Right forelimb (tissue), 1 donor: ENCODE measurements at regions not wholly inside any gene's neighbourhood (a gene's known extent, or its start where the extent isn't known, plus 50 kb on each side); places are given as distances from the start of the nearest gene placed in this dataset.
"Not testable (repeated sequence)": the region's sequence is repeated elsewhere in the genome, so short reads cannot be mapped to it uniquely, and the experiment has no call there.

Experiments
- DNase-seq: peaks from one replicate; pipeline ENCODE4 v3.0.0-alpha.2; 2018

GRCh38 chr2:49801898-49802450 lies 647.7 kb upstream of the FSHR start:
- no peak for DNase-seq

- no peak for DNase-seq
Measured at GRCh38 chr2:49798570-49798969, 644.3 kb upstream of the FSHR start.

- no peak for DNase-seq
Measured at GRCh38 chr2:49796266-49796665, 642.0 kb upstream of the FSHR start.

- no peak for DNase-seq
Measured at GRCh38 chr2:49794396-49794795, 640.1 kb upstream of the FSHR start.

- DNase-seq, result no peak
Measured at GRCh38 chr2:49788300-49788699, 634.0 kb upstream of the FSHR start.

- no peak for DNase-seq
Measured at GRCh38 chr2:49780949-49781348, 626.6 kb upstream of the FSHR start.

GRCh38 chr2:49772299-49772970 lies 618.1 kb upstream of the FSHR start:
- DNase-seq, result no peak

- peak; percentile 48 for DNase-seq
Measured at GRCh38 chr2:49770919-49771318, 616.6 kb upstream of the FSHR start.

- DNase-seq, result no peak
Measured at GRCh38 chr2:49767316-49767715, 613.0 kb upstream of the FSHR start.

- no peak for DNase-seq
Measured at GRCh38 chr2:49755777-49756176, 601.5 kb upstream of the FSHR start.

- no peak for DNase-seq
Measured at GRCh38 chr2:49754381-49754780, 600.1 kb upstream of the FSHR start.

- DNase-seq, result no peak
Measured at GRCh38 chr2:49753344-49753985, 599.1 kb upstream of the FSHR start.

- no peak for DNase-seq
Measured at GRCh38 chr2:49737606-49738005, 583.3 kb upstream of the FSHR start.

- not testable (repeated sequence) for DNase-seq
Measured at GRCh38 chr2:49732924-49733323, 578.6 kb upstream of the FSHR start.

- DNase-seq, result no peak
Measured at GRCh38 chr2:49719241-49719640, 564.9 kb upstream of the FSHR start.

GRCh38 chr2:49715597-49715996 lies 561.3 kb upstream of the FSHR start:
- no peak for DNase-seq

- DNase-seq, result no peak
Measured at GRCh38 chr2:49714454-49714853, 560.1 kb upstream of the FSHR start.

- no peak for DNase-seq
Measured at GRCh38 chr2:49702740-49703139, 548.4 kb upstream of the FSHR start.

GRCh38 chr2:49693961-49694360 lies 539.6 kb upstream of the FSHR start:
- no peak for DNase-seq

GRCh38 chr2:49692022-49692421 lies 537.7 kb upstream of the FSHR start:
- DNase-seq, result not testable (repeated sequence)

- no peak for DNase-seq
Measured at GRCh38 chr2:49687918-49688317, 533.6 kb upstream of the FSHR start.

GRCh38 chr2:49686897-49687442 lies 532.7 kb upstream of the FSHR start:
- no peak for DNase-seq

- DNase-seq, result no peak
Measured at GRCh38 chr2:49686291-49686690, 532.0 kb upstream of the FSHR start.

GRCh38 chr2:49677227-49677626 lies 522.9 kb upstream of the FSHR start:
- DNase-seq, result no peak
